ENCODE measurements at regions not wholly inside any gene's neighbourhood (a gene's known extent, or its start where the extent isn't known, plus 50 kb on each side); places are given as distances from the start of the nearest gene placed in this dataset.
A peak's percentile ranks its signal among the peaks of the same experiment; 100 is the strongest.

GRCh38 chr11:86193297-86194095 is 51.1 kb upstream of the EED start:
- Histone ChIP-seq H3K4me1 (peaks cover 16% of the 10 kb centered on the region), H3K4me3 (peak overlapping the region; percentile 48), H3K27me3 (ENCODE audit: insufficient read depth in 3 of 3, low read length in 2 of 3) (no peaks in the 10 kb centered on the region), H3K36me3 (ENCODE audit: insufficient read depth in 1 of 2, low read depth in 1 of 2) (no peaks in the 10 kb centered on the region), H3K9me3 (no peaks in the 10 kb centered on the region), H3K27ac (peak overlapping the region; percentile 21)
- intact Hi-C loops (cut with DNase I): loop anchor here (2.0 to 10.0 kb wide), 3 partner anchors 126 to 159 kb away; partner anchors contain the start of gene PICALM (in 1 of the 2)
- TF ChIP-seq CTCF (IDR thresholded peaks at IDR 0.05): peak; percentile 83
- ATAC-seq (peak; percentile 98 to 100 (median 99)), DNase-seq (peak; percentile 50 to 73)
- WGBS, 3 donors: 6 to 9% (median 8%) methylated on average over 7 of the region's 7 CpGs

- H3K9me3 ChIP-seq: no peaks in the 10 kb centered on the region
- H3K4me3 ChIP-seq: peak overlapping the region; percentile 48
- DNase-seq: no peak
- peak overlapping the region; percentile 21 for H3K27ac ChIP-seq
- WGBS, 3 donors: 62 to 69% (median 67%) methylated on average over 1 of the region's 1 CpG
- peaks cover 16% of the 10 kb centered on the region for H3K4me1 ChIP-seq
- intact Hi-C loops (cut with DNase I): loop anchor here (2.0 to 10.0 kb wide), 3 partner anchors 125 to 158 kb away; partner anchors contain the start of gene PICALM (in 1 of the 2)
- no peaks in the 10 kb centered on the region for H3K27me3 ChIP-seq (ENCODE audit: insufficient read depth in 3 of 3, low read length in 2 of 3)
- peak in 1 of 4 donors; percentile 37 for ATAC-seq
- no peaks in the 10 kb centered on the region for H3K36me3 ChIP-seq (ENCODE audit: insufficient read depth in 1 of 2, low read depth in 1 of 2)
- TF ChIP-seq CTCF (IDR thresholded peaks at IDR 0.05): no peak
Measured at GRCh38 chr11:86192519-86193257, 51.9 kb upstream of the EED start.

- intact Hi-C loops (cut with DNase I): loop anchor here (2.0 to 10.0 kb wide), 3 partner anchors 125 to 157 kb away; partner anchors contain the start of gene PICALM (in 1 of the 2)
Measured at GRCh38 chr11:86191874-86192273, 52.7 kb upstream of the EED start.

GRCh38 chr11:86187027-86187426 is 57.5 kb upstream of the EED start:
- 84 to 91% (median 91%) methylated on average over 2 of the region's 2 CpGs for WGBS, 3 donors
- ATAC-seq (no peak), DNase-seq (no peak)
- no peak for TF ChIP-seq CTCF (IDR thresholded peaks at IDR 0.05)
- H3K36me3 ChIP-seq (ENCODE audit: insufficient read depth in 1 of 2, low read depth in 1 of 2): no peaks in the 10 kb centered on the region
- intact Hi-C loops (cut with DNase I): no loop called here
- H3K27me3 ChIP-seq (ENCODE audit: insufficient read depth in 3 of 3, low read length in 2 of 3): no peaks in the 10 kb centered on the region
- H3K4me3 ChIP-seq: no peak overlapping the region
- no peak overlapping the region for H3K27ac ChIP-seq
- peaks cover 8% of the 10 kb centered on the region for H3K4me1 ChIP-seq
- H3K9me3 ChIP-seq: no peaks in the 10 kb centered on the region

More at GRCh38 chr11:86191874-86192273, 52.7 kb upstream of the EED start:
- H3K36me3 ChIP-seq (ENCODE audit: insufficient read depth in 1 of 2, low read depth in 1 of 2): no peaks in the 10 kb centered on the region
- H3K4me3 ChIP-seq: no peak overlapping the region
- H3K9me3 ChIP-seq: no peaks in the 10 kb centered on the region
- H3K27me3 ChIP-seq (ENCODE audit: insufficient read depth in 3 of 3, low read length in 2 of 3): no peaks in the 10 kb centered on the region
- no peak overlapping the region for H3K27ac ChIP-seq
- no peak for DNase-seq
- TF ChIP-seq CTCF (IDR thresholded peaks at IDR 0.05): no peak
- no peak for ATAC-seq
- H3K4me1 ChIP-seq: peaks cover 16% of the 10 kb centered on the region
- 96 to 100% (median 98%) methylated on average over 1 of the region's 1 CpG for WGBS, 3 donors

Measured in psoas muscle (tissue), 7 donors.